Retina (tissue), 1 donor: ENCODE measurements at regions not wholly inside any gene's neighbourhood (a gene's known extent, or its start where the extent isn't known, plus 50 kb on each side); places are given as distances from the start of the nearest gene placed in this dataset.
"Not testable (repeated sequence)": the region's sequence is repeated elsewhere in the genome, so short reads cannot be mapped to it uniquely, and the experiment has no call there.

Experiments used
- DNase-seq: peaks from one replicate; pipeline ENCODE4 v3.0.0-alpha.2; 2016

DNA sequence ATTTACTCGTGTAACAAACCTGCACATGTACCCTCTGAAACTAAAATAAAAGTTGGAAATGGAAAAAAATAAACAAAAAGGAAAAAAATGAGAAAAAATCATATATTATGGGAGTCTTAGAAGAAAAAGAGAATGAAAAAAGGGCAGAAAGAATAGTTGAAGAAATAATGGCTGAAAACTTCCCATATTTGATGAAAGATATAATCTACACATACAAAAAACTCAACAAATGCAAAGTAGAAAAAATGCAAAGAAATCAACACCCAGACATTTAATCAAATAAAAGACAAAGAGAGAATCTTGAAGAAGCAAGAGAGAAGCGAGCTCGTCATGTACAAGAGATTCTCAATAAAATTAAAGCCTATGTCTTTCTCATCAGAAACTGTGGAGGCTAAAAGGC is 73.8 kb downstream of the SLC25A46 start:
- DNase-seq, result no peak

DNA sequence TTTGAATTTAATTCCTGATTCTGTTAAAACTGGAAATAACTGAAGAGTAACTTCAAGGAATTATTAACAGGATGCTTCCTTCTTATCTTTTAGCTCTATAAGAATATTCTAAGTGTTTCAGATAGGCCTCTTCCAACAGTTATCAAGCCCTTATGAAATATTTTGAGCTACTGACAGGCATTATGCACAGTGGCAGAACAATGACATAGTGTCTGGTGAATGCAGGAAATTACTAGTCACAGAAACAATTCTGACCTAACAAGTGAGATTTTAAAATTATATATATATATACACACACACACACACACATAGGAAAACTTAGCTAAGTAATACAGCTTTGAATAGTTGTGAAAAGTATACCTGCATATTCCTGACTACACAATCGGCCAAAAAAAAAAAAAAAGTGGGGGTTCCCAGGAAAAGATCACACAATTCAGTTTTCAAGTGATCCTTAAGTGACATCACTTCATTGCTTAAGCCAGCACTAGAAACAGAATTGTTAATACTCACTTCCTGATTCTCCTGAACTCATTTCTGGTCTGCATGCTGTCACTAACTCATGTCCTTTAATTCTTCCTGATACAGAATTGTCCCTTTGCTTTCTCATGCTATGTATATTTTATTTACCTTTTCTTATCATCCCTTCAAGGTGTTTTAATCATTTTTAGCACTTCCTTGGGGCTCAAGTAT is 77.3 kb downstream of the SLC25A46 start:
- DNase-seq, result no peak

GRCh38 chr5:110817459-110817858 is 78.7 kb downstream of the SLC25A46 start:
- no peak for DNase-seq

GRCh38 chr5:110823571-110823970 is 84.8 kb downstream of the SLC25A46 start:
- DNase-seq, result no peak

- no peak for DNase-seq
These were observed 86.2 kb downstream of the SLC25A46 start for GRCh38 chr5:110824936-110825441.

GRCh38 chr5:110832683-110833082 is 93.9 kb downstream of the SLC25A46 start:
- DNase-seq, result no peak

GRCh38 chr5:110834933-110835332 is 96.1 kb downstream of the SLC25A46 start:
- DNase-seq, result not testable (repeated sequence)

GRCh38 chr5:110836851-110837250 is 98.0 kb downstream of the SLC25A46 start:
- DNase-seq, result no peak

GRCh38 chr5:110838357-110838756 is 99.5 kb downstream of the SLC25A46 start:
- DNase-seq, result not testable (repeated sequence)

- DNase-seq, result no peak
These were observed 100.2 kb downstream of the SLC25A46 start for GRCh38 chr5:110838961-110839360.

DNA sequence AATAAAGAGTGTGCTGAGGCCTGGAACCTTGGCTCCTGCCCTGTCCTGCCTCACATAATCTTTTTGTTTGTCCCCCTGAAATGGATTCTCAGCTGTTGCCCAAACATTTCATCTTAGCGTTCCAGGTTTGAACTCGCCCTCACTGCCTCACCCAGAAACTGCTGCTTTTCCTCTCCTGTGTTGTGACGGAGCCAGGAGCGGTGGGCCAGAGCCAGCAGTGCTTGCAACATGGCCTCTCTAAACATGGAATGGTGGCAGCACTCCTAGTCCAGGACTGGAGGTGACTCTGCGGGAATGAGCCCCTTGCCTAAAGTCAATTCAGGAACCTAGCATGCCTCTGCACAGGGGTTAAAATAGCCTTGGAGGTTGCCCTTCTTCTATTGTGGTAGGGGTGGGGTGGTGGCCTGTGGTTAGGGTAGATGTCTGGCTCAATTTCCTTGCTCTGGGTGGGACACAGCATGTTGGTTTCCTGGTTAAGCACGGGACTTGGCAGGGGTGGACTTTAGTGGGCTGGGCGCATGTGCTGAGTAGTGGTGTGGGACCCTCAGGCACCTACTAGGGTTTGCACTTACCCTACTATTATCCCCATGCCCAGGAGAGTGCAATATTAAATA is 101.6 kb downstream of the SLC25A46 start:
- no peak for DNase-seq

DNA sequence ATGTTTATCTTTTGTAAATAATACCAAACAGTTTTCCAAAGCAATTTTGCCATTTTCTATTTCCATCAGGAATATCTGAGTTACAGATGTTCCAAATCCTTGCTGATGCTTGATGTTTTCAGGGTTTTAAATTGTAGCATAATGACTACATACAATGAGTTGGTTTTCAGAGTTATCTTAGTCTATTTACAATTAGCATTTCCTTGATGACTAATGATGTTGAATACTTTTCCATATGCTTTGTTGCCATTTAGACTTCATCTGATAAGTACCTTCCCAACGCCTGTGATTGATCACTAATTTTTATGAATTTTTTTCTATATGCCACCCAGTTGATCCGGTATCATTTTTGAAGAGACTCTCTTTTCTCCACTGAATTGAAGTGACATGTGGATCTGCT is 102.3 kb downstream of the SLC25A46 start:
- no peak for DNase-seq

- DNase-seq, result no peak
These were observed 104.1 kb downstream of the SLC25A46 start for GRCh38 chr5:110842948-110843347.

DNA sequence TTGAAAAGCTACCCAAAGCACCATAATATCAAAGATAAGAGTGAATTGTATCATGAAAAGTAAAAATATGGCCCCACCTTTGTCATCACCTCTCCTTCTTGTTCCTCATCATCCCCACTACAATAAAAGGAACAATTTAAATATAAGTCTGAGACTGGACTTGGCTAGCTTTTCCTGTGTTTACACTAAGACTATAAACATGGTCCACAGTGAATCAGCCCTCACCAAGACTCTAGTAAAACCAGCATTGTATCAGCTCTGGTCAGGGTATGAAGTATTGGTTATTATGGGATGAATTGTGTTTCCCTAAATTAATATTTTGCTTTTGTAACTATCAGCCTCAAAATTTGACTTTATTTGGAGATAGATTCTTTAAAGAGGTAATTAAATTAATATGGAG is 105.4 kb downstream of the SLC25A46 start:
- DNase-seq, result no peak

- DNase-seq, result no peak
These were observed 107.7 kb downstream of the SLC25A46 start for GRCh38 chr5:110846398-110847001.

- DNase-seq, result no peak
These were observed 112.5 kb downstream of the SLC25A46 start for GRCh38 chr5:110851357-110851756.

- no peak for DNase-seq
These were observed 113.2 kb downstream of the SLC25A46 start for GRCh38 chr5:110852053-110852452.

- no peak for DNase-seq
These were observed 113.7 kb downstream of the SLC25A46 start for GRCh38 chr5:110852541-110852940.

GRCh38 chr5:110853267-110853666 is 114.5 kb downstream of the SLC25A46 start:
- DNase-seq, result no peak

- no peak for DNase-seq
These were observed 115.4 kb downstream of the SLC25A46 start for GRCh38 chr5:110854200-110854599.

- no peak for DNase-seq
These were observed 117.2 kb downstream of the SLC25A46 start for GRCh38 chr5:110855961-110856360.

DNA sequence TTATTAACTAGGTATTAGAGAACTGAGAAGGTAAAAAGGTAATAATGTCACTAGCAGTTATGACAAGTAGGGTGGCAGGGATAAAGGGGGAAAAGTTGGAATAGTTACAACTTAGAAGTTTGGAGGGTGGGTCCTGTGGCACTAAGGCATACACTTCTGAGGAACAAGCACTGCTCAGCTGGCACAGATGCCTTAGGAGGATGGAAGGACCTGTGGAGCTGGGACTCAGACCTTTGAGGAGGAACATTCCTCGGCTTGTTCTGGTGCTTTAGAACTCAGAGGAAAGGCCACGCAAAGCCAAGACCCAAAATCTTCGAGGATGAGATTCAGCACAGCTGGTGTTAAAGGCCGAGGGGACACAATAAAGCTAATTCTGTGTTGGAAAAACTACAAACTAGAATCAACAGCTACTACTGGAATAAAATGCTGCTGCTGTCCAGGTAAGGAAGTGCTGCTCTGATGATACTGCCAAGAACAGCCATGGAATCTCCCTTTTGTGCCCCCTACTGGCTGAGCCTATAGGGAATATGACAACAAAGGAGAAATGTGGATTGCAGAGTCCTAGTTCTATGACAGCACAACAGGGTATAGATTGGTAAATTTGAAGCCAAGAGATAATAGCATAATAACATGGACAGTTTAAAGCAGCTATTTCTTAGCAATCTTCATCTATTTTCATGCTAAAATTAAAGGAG is 126.7 kb downstream of the SLC25A46 start:
- no peak for DNase-seq

DNA sequence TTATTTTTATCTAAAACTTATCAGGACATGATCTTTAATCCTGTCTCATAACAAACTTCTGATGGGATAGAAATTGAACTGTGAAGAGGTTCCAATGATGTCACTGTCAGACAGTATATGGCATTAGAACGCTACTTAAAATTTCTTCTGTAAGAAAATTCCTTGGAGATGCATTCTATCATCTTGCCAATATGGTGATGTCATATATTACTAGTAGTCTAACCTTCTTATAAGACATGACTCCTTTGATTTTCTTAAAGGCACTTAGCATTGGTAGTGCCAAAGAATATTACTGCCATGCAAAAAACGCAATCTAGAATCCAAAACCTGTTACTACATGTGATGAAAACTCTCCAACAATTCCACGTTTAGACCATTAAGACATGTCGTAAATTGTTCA is 131.1 kb downstream of the SLC25A46 start:
- DNase-seq, result no peak

GRCh38 chr5:110872200-110872599 is 133.4 kb downstream of the SLC25A46 start:
- DNase-seq, result no peak
